ENCODE measurements at regions not wholly inside any gene's neighbourhood (a gene's known extent, or its start where the extent isn't known, plus 50 kb on each side); places are given as distances from the start of the nearest gene placed in this dataset.
"Not testable (repeated sequence)": the region's sequence is repeated elsewhere in the genome, so short reads cannot be mapped to it uniquely, and the experiment has no call there.

- DNase-seq: no peak
Measured at GRCh38 chr4:101415962-101416361, 68.6 kb upstream of the PPP3CA start.

GRCh38 chr4:101414496-101414895, 67.2 kb upstream of the PPP3CA start:
- DNase-seq: no peak

GRCh38 chr4:101411926-101412325, 64.6 kb upstream of the PPP3CA start:
- DNase-seq: no peak

- DNase-seq: not testable (repeated sequence)
Measured at GRCh38 chr4:101411281-101411910, 64.1 kb upstream of the PPP3CA start.

GRCh38 chr4:101400096-101400495, 52.8 kb upstream of the PPP3CA start:
- DNase-seq: peak; percentile 16

GRCh38 chr4:101398807-101399206, 51.5 kb upstream of the PPP3CA start:
- DNase-seq: no peak

Measured in left hindlimb (tissue), 1 donor.